ENCODE measurements at regions not wholly inside any gene's neighbourhood (a gene's known extent, or its start where the extent isn't known, plus 50 kb on each side); places are given as distances from the start of the nearest gene placed in this dataset.

DNA sequence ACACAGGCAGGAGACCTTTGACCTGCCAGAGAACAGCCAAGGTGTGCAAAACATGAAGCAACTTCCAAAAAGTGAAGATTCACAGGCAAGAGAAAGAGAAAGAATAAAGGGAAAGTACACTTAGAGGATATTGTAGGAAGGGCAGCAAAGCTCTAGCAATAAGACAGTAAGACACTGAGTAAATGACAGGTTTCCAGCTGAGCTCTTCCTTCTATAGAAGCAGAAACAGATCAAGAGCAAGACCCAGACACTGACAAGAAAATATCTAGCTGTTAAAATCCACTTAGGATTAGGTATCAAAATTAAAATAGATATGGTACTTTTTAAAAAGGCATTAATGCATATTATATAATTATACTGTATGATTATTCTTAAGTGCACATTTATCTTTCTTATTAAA is 333.4 kb downstream of the RAP2B start:
- TF ChIP-seq, protein P1, sequence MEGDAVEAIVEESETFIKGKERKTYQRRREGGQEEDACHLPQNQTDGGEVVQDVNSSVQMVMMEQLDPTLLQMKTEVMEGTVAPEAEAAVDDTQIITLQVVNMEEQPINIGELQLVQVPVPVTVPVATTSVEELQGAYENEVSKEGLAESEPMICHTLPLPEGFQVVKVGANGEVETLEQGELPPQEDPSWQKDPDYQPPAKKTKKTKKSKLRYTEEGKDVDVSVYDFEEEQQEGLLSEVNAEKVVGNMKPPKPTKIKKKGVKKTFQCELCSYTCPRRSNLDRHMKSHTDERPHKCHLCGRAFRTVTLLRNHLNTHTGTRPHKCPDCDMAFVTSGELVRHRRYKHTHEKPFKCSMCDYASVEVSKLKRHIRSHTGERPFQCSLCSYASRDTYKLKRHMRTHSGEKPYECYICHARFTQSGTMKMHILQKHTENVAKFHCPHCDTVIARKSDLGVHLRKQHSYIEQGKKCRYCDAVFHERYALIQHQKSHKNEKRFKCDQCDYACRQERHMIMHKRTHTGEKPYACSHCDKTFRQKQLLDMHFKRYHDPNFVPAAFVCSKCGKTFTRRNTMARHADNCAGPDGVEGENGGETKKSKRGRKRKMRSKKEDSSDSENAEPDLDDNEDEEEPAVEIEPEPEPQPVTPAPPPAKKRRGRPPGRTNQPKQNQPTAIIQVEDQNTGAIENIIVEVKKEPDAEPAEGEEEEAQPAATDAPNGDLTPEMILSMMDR (IDR thresholded peaks at IDR 0.05; ENCODE audit: low read depth, low read length, poor library complexity, severe bottlenecking) = no peak
- TF ChIP-seq EZH2phosphoT487 (IDR thresholded peaks at IDR 0.05; ENCODE audit: borderline replicate concordance, low read length) = no peak
